ENCODE measurements at regions not wholly inside any gene's neighbourhood (a gene's known extent, or its start where the extent isn't known, plus 50 kb on each side); places are given as distances from the start of the nearest gene placed in this dataset.
A peak's percentile ranks its signal among the peaks of the same experiment; 100 is the strongest.

DNA sequence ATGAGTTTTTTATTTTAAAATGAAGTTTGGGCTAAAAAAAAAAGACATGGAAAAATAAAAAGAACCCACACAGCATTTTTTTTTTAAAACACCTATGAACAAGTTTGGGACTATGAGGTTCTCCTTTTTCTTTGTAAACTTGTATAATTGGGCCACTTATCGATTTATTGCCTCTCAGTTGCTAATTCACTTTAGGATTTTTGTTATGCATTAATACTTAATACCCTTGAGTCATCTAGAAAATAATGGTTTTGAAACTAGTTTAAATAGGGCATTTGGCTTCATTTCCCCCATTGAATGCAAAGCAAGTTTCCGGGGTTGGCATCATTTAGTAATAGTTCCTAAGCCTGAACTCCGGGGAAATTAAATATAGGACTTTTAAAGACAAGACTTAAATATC, 312.8 kb upstream of the RGS6 start:
- Mint-ChIP-seq H3K9me3 (no peaks in the 10 kb centered on the region), H3K4me3 (no peak overlapping the region), H3K4me1 (peaks cover 38% of the 10 kb centered on the region), H3K27me3 (ENCODE audit: low read depth) (no peaks in the 10 kb centered on the region), H3K36me3 (peaks cover 9% of the 10 kb centered on the region), H3K27ac (no peak overlapping the region)
- no peak for ATAC-seq
- TF ChIP-seq, protein P1, sequence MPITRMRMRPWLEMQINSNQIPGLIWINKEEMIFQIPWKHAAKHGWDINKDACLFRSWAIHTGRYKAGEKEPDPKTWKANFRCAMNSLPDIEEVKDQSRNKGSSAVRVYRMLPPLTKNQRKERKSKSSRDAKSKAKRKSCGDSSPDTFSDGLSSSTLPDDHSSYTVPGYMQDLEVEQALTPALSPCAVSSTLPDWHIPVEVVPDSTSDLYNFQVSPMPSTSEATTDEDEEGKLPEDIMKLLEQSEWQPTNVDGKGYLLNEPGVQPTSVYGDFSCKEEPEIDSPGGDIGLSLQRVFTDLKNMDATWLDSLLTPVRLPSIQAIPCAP (CRISPR knock-in tag; IDR thresholded peaks at IDR 0.05), result no peak
- TF ChIP-seq ETV6 (CRISPR knock-in tag; IDR thresholded peaks at IDR 0.05), result no peak
- ChIA-PET CTCF (interaction anchor here (0.6 kb wide), 1 partner anchor 481 kb away, joined by 3 read pairs; no protein-coding TSS in a partner anchor), POLR2A (no interaction called here)
- no peak for DNase-seq (ENCODE audit: low spot score)

DNA sequence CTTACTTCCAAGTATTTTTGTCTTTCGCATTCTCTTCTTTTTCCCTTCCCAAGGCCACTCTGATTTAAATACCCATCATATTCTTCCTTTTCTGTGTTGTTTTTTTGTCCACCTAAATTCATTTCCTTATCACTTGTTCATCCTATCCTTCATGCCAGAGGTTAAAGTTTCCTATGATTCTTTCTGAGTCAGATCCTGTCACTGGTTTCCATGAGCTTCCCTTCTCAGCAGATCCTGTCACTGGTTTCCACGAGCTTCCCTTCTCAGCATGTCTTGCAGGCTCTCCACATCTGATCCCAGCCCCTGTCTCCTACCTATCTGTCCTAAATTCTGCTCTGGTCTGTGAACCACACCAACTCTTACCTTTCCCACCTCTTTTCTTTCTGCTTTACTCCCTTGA, 311.8 kb upstream of the RGS6 start:
- CTCF ChIA-PET, result no interaction called here
- H3K27ac Mint-ChIP-seq, result peak overlapping the region; percentile 57
- POLR2A ChIA-PET, result no interaction called here
- H3K4me1 Mint-ChIP-seq, result peaks cover 33% of the 10 kb centered on the region
- TF ChIP-seq, protein P2, sequence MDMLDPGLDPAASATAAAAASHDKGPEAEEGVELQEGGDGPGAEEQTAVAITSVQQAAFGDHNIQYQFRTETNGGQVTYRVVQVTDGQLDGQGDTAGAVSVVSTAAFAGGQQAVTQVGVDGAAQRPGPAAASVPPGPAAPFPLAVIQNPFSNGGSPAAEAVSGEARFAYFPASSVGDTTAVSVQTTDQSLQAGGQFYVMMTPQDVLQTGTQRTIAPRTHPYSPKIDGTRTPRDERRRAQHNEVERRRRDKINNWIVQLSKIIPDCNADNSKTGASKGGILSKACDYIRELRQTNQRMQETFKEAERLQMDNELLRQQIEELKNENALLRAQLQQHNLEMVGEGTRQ (CRISPR knock-in tag; IDR thresholded peaks at IDR 0.05), result no peak
- no peak for TF ChIP-seq NFATC4 (CRISPR knock-in tag; IDR thresholded peaks at IDR 0.05)
- no peak for TF ChIP-seq FOXP1 (CRISPR knock-in tag; IDR thresholded peaks at IDR 0.05; ENCODE audit: borderline replicate concordance)
- TF ChIP-seq, protein P3, sequence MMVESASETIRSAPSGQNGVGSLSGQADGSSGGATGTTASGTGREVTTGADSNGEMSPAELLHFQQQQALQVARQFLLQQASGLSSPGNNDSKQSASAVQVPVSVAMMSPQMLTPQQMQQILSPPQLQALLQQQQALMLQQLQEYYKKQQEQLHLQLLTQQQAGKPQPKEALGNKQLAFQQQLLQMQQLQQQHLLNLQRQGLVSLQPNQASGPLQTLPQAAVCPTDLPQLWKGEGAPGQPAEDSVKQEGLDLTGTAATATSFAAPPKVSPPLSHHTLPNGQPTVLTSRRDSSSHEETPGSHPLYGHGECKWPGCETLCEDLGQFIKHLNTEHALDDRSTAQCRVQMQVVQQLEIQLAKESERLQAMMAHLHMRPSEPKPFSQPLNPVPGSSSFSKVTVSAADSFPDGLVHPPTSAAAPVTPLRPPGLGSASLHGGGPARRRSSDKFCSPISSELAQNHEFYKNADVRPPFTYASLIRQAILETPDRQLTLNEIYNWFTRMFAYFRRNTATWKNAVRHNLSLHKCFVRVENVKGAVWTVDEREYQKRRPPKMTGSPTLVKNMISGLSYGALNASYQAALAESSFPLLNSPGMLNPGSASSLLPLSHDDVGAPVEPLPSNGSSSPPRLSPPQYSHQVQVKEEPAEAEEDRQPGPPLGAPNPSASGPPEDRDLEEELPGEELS (CRISPR knock-in tag; IDR thresholded peaks at IDR 0.05), result no peak
- no peak for TF ChIP-seq SOX15 (CRISPR knock-in tag; IDR thresholded peaks at IDR 0.05)
- DNase-seq (ENCODE audit: low spot score) (no peak), ATAC-seq (no peak)
- no peak overlapping the region for H3K4me3 Mint-ChIP-seq
- H3K27me3 Mint-ChIP-seq (ENCODE audit: low read depth), result no peaks in the 10 kb centered on the region
- peaks cover 13% of the 10 kb centered on the region for H3K36me3 Mint-ChIP-seq
- no peaks in the 10 kb centered on the region for H3K9me3 Mint-ChIP-seq

DNA sequence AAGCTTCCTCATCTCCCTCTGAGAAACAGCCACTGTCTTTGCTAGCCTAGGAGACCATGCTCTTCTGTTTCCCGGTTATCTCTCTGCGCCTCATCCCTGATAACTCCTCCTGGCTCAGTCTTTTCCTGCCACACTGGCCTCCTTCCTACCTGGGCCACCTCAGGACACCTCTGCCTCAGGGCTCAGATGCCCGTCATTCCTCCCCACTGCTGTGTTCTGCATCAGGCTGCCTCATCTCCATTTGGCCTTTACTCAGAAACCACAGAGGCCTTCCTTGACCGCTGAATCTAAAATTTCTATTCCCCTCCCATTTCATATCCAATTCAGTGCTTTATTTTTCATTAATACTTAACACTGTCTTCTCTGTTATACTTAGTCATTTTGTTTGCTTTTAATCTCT, 311.0 kb upstream of the RGS6 start:
- H3K4me3 Mint-ChIP-seq, result no peak overlapping the region
- CTCF ChIA-PET, result no interaction called here
- peaks cover 15% of the 10 kb centered on the region for H3K36me3 Mint-ChIP-seq
- peak overlapping the region; percentile 30 for H3K27ac Mint-ChIP-seq
- H3K27me3 Mint-ChIP-seq (ENCODE audit: low read depth), result no peaks in the 10 kb centered on the region
- POLR2A ChIA-PET, result no interaction called here
- H3K4me1 Mint-ChIP-seq, result peaks cover 28% of the 10 kb centered on the region
- ATAC-seq (peak; percentile 52), DNase-seq (ENCODE audit: low spot score) (no peak)
- no peaks in the 10 kb centered on the region for H3K9me3 Mint-ChIP-seq
- TF ChIP-seq, protein P4, sequence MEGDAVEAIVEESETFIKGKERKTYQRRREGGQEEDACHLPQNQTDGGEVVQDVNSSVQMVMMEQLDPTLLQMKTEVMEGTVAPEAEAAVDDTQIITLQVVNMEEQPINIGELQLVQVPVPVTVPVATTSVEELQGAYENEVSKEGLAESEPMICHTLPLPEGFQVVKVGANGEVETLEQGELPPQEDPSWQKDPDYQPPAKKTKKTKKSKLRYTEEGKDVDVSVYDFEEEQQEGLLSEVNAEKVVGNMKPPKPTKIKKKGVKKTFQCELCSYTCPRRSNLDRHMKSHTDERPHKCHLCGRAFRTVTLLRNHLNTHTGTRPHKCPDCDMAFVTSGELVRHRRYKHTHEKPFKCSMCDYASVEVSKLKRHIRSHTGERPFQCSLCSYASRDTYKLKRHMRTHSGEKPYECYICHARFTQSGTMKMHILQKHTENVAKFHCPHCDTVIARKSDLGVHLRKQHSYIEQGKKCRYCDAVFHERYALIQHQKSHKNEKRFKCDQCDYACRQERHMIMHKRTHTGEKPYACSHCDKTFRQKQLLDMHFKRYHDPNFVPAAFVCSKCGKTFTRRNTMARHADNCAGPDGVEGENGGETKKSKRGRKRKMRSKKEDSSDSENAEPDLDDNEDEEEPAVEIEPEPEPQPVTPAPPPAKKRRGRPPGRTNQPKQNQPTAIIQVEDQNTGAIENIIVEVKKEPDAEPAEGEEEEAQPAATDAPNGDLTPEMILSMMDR (IDR thresholded peaks at IDR 0.05), result no peak
- TF ChIP-seq, protein P5, sequence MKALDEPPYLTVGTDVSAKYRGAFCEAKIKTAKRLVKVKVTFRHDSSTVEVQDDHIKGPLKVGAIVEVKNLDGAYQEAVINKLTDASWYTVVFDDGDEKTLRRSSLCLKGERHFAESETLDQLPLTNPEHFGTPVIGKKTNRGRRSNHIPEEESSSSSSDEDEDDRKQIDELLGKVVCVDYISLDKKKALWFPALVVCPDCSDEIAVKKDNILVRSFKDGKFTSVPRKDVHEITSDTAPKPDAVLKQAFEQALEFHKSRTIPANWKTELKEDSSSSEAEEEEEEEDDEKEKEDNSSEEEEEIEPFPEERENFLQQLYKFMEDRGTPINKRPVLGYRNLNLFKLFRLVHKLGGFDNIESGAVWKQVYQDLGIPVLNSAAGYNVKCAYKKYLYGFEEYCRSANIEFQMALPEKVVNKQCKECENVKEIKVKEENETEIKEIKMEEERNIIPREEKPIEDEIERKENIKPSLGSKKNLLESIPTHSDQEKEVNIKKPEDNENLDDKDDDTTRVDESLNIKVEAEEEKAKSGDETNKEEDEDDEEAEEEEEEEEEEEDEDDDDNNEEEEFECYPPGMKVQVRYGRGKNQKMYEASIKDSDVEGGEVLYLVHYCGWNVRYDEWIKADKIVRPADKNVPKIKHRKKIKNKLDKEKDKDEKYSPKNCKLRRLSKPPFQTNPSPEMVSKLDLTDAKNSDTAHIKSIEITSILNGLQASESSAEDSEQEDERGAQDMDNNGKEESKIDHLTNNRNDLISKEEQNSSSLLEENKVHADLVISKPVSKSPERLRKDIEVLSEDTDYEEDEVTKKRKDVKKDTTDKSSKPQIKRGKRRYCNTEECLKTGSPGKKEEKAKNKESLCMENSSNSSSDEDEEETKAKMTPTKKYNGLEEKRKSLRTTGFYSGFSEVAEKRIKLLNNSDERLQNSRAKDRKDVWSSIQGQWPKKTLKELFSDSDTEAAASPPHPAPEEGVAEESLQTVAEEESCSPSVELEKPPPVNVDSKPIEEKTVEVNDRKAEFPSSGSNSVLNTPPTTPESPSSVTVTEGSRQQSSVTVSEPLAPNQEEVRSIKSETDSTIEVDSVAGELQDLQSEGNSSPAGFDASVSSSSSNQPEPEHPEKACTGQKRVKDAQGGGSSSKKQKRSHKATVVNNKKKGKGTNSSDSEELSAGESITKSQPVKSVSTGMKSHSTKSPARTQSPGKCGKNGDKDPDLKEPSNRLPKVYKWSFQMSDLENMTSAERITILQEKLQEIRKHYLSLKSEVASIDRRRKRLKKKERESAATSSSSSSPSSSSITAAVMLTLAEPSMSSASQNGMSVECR (CRISPR knock-in tag; IDR thresholded peaks at IDR 0.05; ENCODE audit: borderline replicate concordance), result no peak
- TF ChIP-seq SP1 (CRISPR knock-in tag; conservative IDR thresholded peaks at IDR 0.05) (no peak), ZNF396 (CRISPR knock-in tag; IDR thresholded peaks at IDR 0.05; ENCODE audit: borderline replicate concordance) (no peak)
- TF ChIP-seq, protein P6, sequence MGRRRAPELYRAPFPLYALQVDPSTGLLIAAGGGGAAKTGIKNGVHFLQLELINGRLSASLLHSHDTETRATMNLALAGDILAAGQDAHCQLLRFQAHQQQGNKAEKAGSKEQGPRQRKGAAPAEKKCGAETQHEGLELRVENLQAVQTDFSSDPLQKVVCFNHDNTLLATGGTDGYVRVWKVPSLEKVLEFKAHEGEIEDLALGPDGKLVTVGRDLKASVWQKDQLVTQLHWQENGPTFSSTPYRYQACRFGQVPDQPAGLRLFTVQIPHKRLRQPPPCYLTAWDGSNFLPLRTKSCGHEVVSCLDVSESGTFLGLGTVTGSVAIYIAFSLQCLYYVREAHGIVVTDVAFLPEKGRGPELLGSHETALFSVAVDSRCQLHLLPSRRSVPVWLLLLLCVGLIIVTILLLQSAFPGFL (CRISPR knock-in tag; IDR thresholded peaks at IDR 0.05; ENCODE audit: borderline replicate concordance), result no peak
- TF ChIP-seq, protein P7, sequence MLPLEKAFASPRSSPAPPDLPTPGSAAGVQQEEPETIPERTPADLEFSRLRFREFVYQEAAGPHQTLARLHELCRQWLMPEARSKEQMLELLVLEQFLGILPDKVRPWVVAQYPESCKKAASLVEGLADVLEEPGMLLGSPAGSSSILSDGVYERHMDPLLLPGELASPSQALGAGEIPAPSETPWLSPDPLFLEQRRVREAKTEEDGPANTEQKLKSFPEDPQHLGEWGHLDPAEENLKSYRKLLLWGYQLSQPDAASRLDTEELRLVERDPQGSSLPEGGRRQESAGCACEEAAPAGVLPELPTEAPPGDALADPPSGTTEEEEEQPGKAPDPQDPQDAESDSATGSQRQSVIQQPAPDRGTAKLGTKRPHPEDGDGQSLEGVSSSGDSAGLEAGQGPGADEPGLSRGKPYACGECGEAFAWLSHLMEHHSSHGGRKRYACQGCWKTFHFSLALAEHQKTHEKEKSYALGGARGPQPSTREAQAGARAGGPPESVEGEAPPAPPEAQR (CRISPR knock-in tag; IDR thresholded peaks at IDR 0.05), result no peak
- TF ChIP-seq, protein P8, sequence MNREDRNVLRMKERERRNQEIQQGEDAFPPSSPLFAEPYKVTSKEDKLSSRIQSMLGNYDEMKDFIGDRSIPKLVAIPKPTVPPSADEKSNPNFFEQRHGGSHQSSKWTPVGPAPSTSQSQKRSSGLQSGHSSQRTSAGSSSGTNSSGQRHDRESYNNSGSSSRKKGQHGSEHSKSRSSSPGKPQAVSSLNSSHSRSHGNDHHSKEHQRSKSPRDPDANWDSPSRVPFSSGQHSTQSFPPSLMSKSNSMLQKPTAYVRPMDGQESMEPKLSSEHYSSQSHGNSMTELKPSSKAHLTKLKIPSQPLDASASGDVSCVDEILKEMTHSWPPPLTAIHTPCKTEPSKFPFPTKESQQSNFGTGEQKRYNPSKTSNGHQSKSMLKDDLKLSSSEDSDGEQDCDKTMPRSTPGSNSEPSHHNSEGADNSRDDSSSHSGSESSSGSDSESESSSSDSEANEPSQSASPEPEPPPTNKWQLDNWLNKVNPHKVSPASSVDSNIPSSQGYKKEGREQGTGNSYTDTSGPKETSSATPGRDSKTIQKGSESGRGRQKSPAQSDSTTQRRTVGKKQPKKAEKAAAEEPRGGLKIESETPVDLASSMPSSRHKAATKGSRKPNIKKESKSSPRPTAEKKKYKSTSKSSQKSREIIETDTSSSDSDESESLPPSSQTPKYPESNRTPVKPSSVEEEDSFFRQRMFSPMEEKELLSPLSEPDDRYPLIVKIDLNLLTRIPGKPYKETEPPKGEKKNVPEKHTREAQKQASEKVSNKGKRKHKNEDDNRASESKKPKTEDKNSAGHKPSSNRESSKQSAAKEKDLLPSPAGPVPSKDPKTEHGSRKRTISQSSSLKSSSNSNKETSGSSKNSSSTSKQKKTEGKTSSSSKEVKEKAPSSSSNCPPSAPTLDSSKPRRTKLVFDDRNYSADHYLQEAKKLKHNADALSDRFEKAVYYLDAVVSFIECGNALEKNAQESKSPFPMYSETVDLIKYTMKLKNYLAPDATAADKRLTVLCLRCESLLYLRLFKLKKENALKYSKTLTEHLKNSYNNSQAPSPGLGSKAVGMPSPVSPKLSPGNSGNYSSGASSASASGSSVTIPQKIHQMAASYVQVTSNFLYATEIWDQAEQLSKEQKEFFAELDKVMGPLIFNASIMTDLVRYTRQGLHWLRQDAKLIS (CRISPR knock-in tag; IDR thresholded peaks at IDR 0.05; ENCODE audit: borderline replicate concordance), result no peak

Data from WTC11 (cell line).